HCT116 (cell line): ENCODE measurements at regions not wholly inside any gene's neighbourhood (a gene's known extent, or its start where the extent isn't known, plus 50 kb on each side); places are given as distances from the start of the nearest gene placed in this dataset.

Source experiments
- EZH2 ChIP-seq: fragments of 200-600 bp; sonication (generic); IDR thresholded peaks from 2 replicates; pipeline ENCODE4 v1.6.1; 2017; ENCODE audit warnings: antibody characterized with exemption, mixed run types
- FOSL1 ChIP-seq: IDR thresholded peaks from 2 replicates; pipeline ENCODE4 v1.6.1; 2012; ENCODE audit warnings: low read depth
- POLR2A ChIP-seq: IDR thresholded peaks from 2 replicates; pipeline ENCODE4 v1.7.0; 2011; ENCODE audit warnings: borderline replicate concordance; ENCODE audit not compliant: insufficient read depth, insufficient read length; ENCODE audit errors: extremely low read depth
- POLR2AphosphoS5 ChIP-seq: IDR thresholded peaks from 2 replicates; pipeline ENCODE4 v1.6.1; 2011; ENCODE audit warnings: mild to moderate bottlenecking, low read depth, low read length, moderate library complexity
- SIN3A ChIP-seq: IDR thresholded peaks from 2 replicates; pipeline ENCODE4 v1.6.1; 2012; ENCODE audit warnings: low read depth
- SP1 ChIP-seq: IDR thresholded peaks from 2 replicates; pipeline ENCODE4 v1.6.1; 2012; ENCODE audit warnings: low read depth
- TF ChIP-seq, protein P1 (sequence below): IDR thresholded peaks from 2 replicates; pipeline ENCODE4 v1.6.1; 2012; ENCODE audit warnings: low read depth
- TF ChIP-seq, protein P2 (sequence below): IDR thresholded peaks from 2 replicates; pipeline ENCODE4 v1.6.1; 2012
- TF ChIP-seq, protein P3 (sequence below), 3 experiments: fragments of 200-600 bp in 1 of 3; sonication (generic) in 1 of 3; IDR thresholded peaks in 2 of 3; conservative IDR thresholded peaks in 1 of 3; 2 replicates each; pipeline ENCODE4 v1.5.1; 2012 to 2017; ENCODE audit warnings: low read depth in 2 of 3, low read length in 2 of 3, antibody characterized with exemption in 1 of 3, borderline replicate concordance in 1 of 3, control low read depth in 1 of 3, mild to moderate bottlenecking in 1 of 3, mixed read lengths in 1 of 3, mixed run types in 1 of 3, moderate library complexity in 1 of 3; ENCODE audit not compliant: insufficient read depth in 1 of 3
- TF ChIP-seq, protein P4 (sequence below): IDR thresholded peaks from 2 replicates; pipeline ENCODE4 v1.6.1; 2011; ENCODE audit warnings: mild to moderate bottlenecking, low read length, moderate library complexity; ENCODE audit not compliant: insufficient replicate concordance; ENCODE audit errors: extremely low read depth

DNA sequence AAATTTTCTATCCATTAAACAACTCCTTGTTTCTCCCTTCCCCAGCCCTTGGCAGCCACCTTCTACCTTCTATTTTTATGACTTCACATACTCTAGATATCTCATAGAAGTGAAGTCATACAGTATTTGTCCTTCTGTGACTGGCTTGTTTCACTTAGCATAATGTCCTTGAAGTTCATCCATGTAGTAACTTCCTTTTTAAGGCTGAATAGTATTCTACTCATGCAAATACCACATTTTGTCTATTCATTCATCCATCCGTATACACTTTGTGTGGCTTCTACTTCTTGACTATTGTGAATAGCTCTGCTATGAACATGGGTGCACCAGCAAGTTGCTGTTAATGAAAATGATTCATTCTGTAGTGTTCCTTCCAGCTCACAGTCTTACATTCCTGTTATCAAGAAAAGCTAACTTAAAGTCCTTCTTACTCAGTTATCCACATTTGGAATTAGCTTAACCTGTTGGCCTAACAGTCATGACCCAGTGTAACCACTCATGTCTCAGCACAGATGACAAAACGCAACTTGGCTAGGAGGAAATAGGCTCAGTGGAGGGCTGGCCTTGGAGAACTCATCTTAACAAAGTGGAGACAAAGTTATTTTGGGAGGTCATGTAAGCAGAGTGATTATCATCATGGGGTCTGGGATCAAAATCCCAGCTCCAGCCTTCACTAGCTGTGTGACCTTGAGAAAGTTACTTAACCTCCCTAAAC is 129.7 kb upstream of the MAP3K1 start:
- TF ChIP-seq, protein P1, sequence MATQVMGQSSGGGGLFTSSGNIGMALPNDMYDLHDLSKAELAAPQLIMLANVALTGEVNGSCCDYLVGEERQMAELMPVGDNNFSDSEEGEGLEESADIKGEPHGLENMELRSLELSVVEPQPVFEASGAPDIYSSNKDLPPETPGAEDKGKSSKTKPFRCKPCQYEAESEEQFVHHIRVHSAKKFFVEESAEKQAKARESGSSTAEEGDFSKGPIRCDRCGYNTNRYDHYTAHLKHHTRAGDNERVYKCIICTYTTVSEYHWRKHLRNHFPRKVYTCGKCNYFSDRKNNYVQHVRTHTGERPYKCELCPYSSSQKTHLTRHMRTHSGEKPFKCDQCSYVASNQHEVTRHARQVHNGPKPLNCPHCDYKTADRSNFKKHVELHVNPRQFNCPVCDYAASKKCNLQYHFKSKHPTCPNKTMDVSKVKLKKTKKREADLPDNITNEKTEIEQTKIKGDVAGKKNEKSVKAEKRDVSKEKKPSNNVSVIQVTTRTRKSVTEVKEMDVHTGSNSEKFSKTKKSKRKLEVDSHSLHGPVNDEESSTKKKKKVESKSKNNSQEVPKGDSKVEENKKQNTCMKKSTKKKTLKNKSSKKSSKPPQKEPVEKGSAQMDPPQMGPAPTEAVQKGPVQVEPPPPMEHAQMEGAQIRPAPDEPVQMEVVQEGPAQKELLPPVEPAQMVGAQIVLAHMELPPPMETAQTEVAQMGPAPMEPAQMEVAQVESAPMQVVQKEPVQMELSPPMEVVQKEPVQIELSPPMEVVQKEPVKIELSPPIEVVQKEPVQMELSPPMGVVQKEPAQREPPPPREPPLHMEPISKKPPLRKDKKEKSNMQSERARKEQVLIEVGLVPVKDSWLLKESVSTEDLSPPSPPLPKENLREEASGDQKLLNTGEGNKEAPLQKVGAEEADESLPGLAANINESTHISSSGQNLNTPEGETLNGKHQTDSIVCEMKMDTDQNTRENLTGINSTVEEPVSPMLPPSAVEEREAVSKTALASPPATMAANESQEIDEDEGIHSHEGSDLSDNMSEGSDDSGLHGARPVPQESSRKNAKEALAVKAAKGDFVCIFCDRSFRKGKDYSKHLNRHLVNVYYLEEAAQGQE: no peak
- TF ChIP-seq SP1 (no peak), POLR2A (no peak), SIN3A (no peak), POLR2AphosphoS5 (no peak), FOSL1 (no peak), EZH2 (no peak)
- TF ChIP-seq, protein P2, sequence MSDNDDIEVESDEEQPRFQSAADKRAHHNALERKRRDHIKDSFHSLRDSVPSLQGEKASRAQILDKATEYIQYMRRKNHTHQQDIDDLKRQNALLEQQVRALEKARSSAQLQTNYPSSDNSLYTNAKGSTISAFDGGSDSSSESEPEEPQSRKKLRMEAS: no peak
- TF ChIP-seq, protein P3, sequence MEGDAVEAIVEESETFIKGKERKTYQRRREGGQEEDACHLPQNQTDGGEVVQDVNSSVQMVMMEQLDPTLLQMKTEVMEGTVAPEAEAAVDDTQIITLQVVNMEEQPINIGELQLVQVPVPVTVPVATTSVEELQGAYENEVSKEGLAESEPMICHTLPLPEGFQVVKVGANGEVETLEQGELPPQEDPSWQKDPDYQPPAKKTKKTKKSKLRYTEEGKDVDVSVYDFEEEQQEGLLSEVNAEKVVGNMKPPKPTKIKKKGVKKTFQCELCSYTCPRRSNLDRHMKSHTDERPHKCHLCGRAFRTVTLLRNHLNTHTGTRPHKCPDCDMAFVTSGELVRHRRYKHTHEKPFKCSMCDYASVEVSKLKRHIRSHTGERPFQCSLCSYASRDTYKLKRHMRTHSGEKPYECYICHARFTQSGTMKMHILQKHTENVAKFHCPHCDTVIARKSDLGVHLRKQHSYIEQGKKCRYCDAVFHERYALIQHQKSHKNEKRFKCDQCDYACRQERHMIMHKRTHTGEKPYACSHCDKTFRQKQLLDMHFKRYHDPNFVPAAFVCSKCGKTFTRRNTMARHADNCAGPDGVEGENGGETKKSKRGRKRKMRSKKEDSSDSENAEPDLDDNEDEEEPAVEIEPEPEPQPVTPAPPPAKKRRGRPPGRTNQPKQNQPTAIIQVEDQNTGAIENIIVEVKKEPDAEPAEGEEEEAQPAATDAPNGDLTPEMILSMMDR (IDR thresholded peaks at IDR 0.05 in 2 of 3, conservative IDR thresholded peaks at IDR 0.05 in 1 of 3; ENCODE audit: borderline replicate concordance in 1 of 3, insufficient read depth in 1 of 3, low read depth in 2 of 3, low read length in 2 of 3): no peak
- TF ChIP-seq, protein P4, sequence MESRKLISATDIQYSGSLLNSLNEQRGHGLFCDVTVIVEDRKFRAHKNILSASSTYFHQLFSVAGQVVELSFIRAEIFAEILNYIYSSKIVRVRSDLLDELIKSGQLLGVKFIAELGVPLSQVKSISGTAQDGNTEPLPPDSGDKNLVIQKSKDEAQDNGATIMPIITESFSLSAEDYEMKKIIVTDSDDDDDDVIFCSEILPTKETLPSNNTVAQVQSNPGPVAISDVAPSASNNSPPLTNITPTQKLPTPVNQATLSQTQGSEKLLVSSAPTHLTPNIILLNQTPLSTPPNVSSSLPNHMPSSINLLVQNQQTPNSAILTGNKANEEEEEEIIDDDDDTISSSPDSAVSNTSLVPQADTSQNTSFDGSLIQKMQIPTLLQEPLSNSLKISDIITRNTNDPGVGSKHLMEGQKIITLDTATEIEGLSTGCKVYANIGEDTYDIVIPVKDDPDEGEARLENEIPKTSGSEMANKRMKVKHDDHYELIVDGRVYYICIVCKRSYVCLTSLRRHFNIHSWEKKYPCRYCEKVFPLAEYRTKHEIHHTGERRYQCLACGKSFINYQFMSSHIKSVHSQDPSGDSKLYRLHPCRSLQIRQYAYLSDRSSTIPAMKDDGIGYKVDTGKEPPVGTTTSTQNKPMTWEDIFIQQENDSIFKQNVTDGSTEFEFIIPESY: no peak
